ENCODE measurements at regions not wholly inside any gene's neighbourhood (a gene's known extent, or its start where the extent isn't known, plus 50 kb on each side); places are given as distances from the start of the nearest gene placed in this dataset.

- TF ChIP-seq ZNF549 (tag by site-specific recombination; IDR thresholded peaks at IDR 0.05): no peak
- no peak for TF ChIP-seq ZNF157 (tag by site-specific recombination; IDR thresholded peaks at IDR 0.05)
- TF ChIP-seq ZNF596 (tag by site-specific recombination; IDR thresholded peaks at IDR 0.05): no peak
- TF ChIP-seq TRIM28 (IDR thresholded peaks at IDR 0.05; ENCODE audit: borderline replicate concordance, low read length): no peak
- TF ChIP-seq ATF2 (tag by site-specific recombination; IDR thresholded peaks at IDR 0.05; ENCODE audit: low read depth): no peak
- no peak for TF ChIP-seq ZNF280D (tag by site-specific recombination; IDR thresholded peaks at IDR 0.05)
- TF ChIP-seq ZNF292 (tag by site-specific recombination; IDR thresholded peaks at IDR 0.05; ENCODE audit: borderline replicate concordance, low read depth): no peak
- no peak for TF ChIP-seq ZNF658 (tag by site-specific recombination; IDR thresholded peaks at IDR 0.05)
- no peak for TF ChIP-seq SP7 (tag by site-specific recombination; IDR thresholded peaks at IDR 0.05)
- no peak for TF ChIP-seq ZNF639 (tag by site-specific recombination; IDR thresholded peaks at IDR 0.05)
- no peak for TF ChIP-seq ZNF473 (tag by site-specific recombination; IDR thresholded peaks at IDR 0.05)
- TF ChIP-seq PATZ1 (tag by site-specific recombination; IDR thresholded peaks at IDR 0.05): no peak
- TF ChIP-seq ZBTB17 (tag by site-specific recombination; IDR thresholded peaks at IDR 0.05): no peak
- no peak for TF ChIP-seq ZNF426 (tag by site-specific recombination; IDR thresholded peaks at IDR 0.05)
- TF ChIP-seq ZNF37A (tag by site-specific recombination; IDR thresholded peaks at IDR 0.05): no peak
- TF ChIP-seq ZNF266 (tag by site-specific recombination; IDR thresholded peaks at IDR 0.05; ENCODE audit: low read depth): no peak
- TF ChIP-seq ZSCAN18 (tag by site-specific recombination; IDR thresholded peaks at IDR 0.05): no peak
- TF ChIP-seq GFI1B (tag by site-specific recombination; IDR thresholded peaks at IDR 0.05): no peak
- no peaks in the 10 kb centered on the region for H3K9me3 ChIP-seq (ENCODE audit: control insufficient read depth, insufficient read depth, low read depth, low read length)
- H3K27ac ChIP-seq (ENCODE audit: extremely low read depth, low read depth, low read length): no peak overlapping the region
- H3K4me3 ChIP-seq (ENCODE audit: low read depth, low read length): no peak overlapping the region
- ChIA-PET POLR2A (no interaction called here), CTCF (no interaction called here)
- H3K36me3 ChIP-seq (ENCODE audit: control insufficient read depth in 2 of 2, insufficient read depth in 1 of 2, low read length in 2 of 2): no peaks in the 10 kb centered on the region
- no peaks in the 10 kb centered on the region for H3K4me1 ChIP-seq (ENCODE audit: control insufficient read depth, insufficient read depth, low read length)
These were observed 887.9 kb upstream of the NDST4 start for GRCh38 chr4:116001291-116001690.
